ENCODE measurements at regions not wholly inside any gene's neighbourhood (a gene's known extent, or its start where the extent isn't known, plus 50 kb on each side); places are given as distances from the start of the nearest gene placed in this dataset.

DNA sequence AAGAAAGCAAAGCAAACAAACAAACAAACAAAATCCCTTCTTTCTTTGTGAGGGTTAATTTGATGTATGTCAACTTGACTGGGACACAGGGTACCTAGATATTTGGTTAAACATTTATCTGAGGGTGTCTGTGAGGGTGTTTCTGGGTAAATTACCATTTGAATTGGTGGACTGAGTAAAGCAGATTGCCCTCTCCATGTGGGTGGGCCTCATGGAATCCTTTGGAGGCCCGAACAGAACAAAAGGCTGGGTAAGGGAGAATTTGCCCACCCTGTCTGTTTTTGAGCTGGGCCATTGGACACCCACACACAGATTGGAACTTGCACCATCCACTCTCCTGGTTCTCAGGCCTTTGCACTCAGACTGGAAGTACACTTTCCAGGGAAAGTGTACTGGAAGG is 628.8 kb upstream of the CITED2 start:
- H3K27ac ChIP-seq (ENCODE audit: low read depth, low read length) = no peak overlapping the region
- no peaks in the 10 kb centered on the region for H3F3A ChIP-seq (ENCODE audit: insufficient read depth)
- no peak for TF ChIP-seq EZH2phosphoT487 (conservative IDR thresholded peaks at IDR 0.05; ENCODE audit: low read length)
- no peak for TF ChIP-seq CTCF (IDR thresholded peaks at IDR 0.05; ENCODE audit: insufficient read depth, low read length, poor library complexity, severe bottlenecking)
- no peak overlapping the region for H3K4me3 ChIP-seq (ENCODE audit: insufficient read depth, low read length, poor library complexity, severe bottlenecking)
- no peak overlapping the region for H2AFZ ChIP-seq (ENCODE audit: low read depth, low read length, severe bottlenecking)
- H4K20me1 ChIP-seq (ENCODE audit: low read depth, low read length) = no peaks in the 10 kb centered on the region
- H3K9me3 ChIP-seq (ENCODE audit: insufficient read depth, low read length) = no peaks in the 10 kb centered on the region
- no peak overlapping the region for H3K4me2 ChIP-seq (ENCODE audit: low read depth, low read length, poor library complexity, severe bottlenecking)
- no peaks in the 10 kb centered on the region for H3K79me2 ChIP-seq (ENCODE audit: insufficient read depth, low read length)
- H3K9ac ChIP-seq (ENCODE audit: low read length) = no peak overlapping the region
- H3K27me3 ChIP-seq (ENCODE audit: low read length) = no peaks in the 10 kb centered on the region
- no peaks in the 10 kb centered on the region for H3K36me3 ChIP-seq (ENCODE audit: low read length)
- H3K9me2 ChIP-seq (replicated peaks; ENCODE audit: insufficient read depth, low read length) = no peaks in the 10 kb centered on the region

DNA sequence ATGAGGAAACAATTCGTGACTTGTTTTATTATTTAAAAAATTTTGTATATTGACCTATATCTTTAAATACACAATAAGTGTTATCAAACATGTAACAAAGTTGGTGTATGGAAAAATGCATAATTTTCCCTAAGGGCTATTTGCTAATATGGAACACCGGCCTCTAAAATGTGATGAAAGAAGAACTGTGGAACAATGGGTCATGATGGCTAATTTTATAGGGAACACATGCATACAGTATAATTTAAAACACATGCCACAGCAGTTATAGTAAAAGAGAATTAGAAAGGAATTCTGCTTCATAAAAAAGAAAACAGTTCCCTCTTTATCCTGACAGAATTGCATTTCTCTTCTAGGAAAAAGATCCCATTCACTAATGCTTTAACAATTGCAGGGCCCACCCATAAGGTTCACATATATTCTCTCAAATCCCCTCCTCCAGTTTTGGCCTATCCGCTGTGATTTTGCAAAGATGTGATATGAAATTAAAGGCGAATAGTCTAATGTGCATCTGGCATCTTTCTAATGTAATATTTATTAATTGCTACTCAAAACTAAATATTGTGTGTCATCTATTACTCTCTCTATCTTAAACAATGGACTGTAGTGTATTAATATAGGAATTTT is 628.1 kb upstream of the CITED2 start:
- no peaks in the 10 kb centered on the region for H4K20me1 ChIP-seq (ENCODE audit: low read depth, low read length)
- H3K79me2 ChIP-seq (ENCODE audit: insufficient read depth, low read length) = no peaks in the 10 kb centered on the region
- no peak overlapping the region for H3K9ac ChIP-seq (ENCODE audit: low read length)
- no peaks in the 10 kb centered on the region for H3K9me3 ChIP-seq (ENCODE audit: insufficient read depth, low read length)
- no peaks in the 10 kb centered on the region for H3K27me3 ChIP-seq (ENCODE audit: low read length)
- TF ChIP-seq EZH2phosphoT487 (conservative IDR thresholded peaks at IDR 0.05; ENCODE audit: low read length) (no peak), CTCF (IDR thresholded peaks at IDR 0.05; ENCODE audit: insufficient read depth, low read length, poor library complexity, severe bottlenecking) (no peak)
- H2AFZ ChIP-seq (ENCODE audit: low read depth, low read length, severe bottlenecking) = no peak overlapping the region
- no peak overlapping the region for H3K4me3 ChIP-seq (ENCODE audit: insufficient read depth, low read length, poor library complexity, severe bottlenecking)
- H3K4me2 ChIP-seq (ENCODE audit: low read depth, low read length, poor library complexity, severe bottlenecking) = no peak overlapping the region
- H3K9me2 ChIP-seq (replicated peaks; ENCODE audit: insufficient read depth, low read length) = no peaks in the 10 kb centered on the region
- H3K27ac ChIP-seq (ENCODE audit: low read depth, low read length) = no peak overlapping the region
- H3F3A ChIP-seq (ENCODE audit: insufficient read depth) = no peaks in the 10 kb centered on the region
- no peaks in the 10 kb centered on the region for H3K36me3 ChIP-seq (ENCODE audit: low read length)

DNA sequence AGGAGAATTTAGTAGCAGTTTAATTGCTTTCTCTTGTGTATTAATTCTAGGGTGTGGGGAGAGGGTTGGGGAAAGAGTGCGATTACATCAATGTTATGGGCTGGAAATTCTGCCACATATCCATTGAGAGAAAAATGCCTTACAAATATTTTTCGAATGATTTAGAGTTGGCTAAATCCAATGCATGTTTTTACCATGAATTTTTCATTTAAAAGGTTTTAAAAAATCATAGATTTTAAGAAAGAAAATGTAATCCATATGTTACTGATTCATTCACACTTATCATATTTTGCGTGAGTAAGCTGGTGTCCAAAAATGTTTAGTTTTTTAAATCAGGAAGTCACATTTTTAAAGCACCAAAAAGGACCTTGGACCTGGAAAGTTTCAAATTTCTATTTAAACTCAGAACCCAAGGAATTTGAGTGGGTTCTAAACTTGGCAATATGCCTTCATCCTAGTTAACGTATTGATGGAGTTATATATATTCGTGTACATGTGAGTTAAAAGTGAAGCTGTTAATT is 627.4 kb upstream of the CITED2 start:
- no peaks in the 10 kb centered on the region for H3K27me3 ChIP-seq (ENCODE audit: low read length)

More for the DNA sequence above, 627.4 kb upstream of the CITED2 start:
- Histone ChIP-seq H3K36me3 (ENCODE audit: low read length) (no peaks in the 10 kb centered on the region), H3K9ac (ENCODE audit: low read length) (no peak overlapping the region), H3F3A (ENCODE audit: insufficient read depth) (no peaks in the 10 kb centered on the region), H3K27ac (ENCODE audit: low read depth, low read length) (no peak overlapping the region), H3K9me3 (ENCODE audit: insufficient read depth, low read length) (no peaks in the 10 kb centered on the region), H3K4me3 (ENCODE audit: insufficient read depth, low read length, poor library complexity, severe bottlenecking) (no peak overlapping the region), H3K4me2 (ENCODE audit: low read depth, low read length, poor library complexity, severe bottlenecking) (no peak overlapping the region), H4K20me1 (ENCODE audit: low read depth, low read length) (no peaks in the 10 kb centered on the region), H2AFZ (ENCODE audit: low read depth, low read length, severe bottlenecking) (no peak overlapping the region), H3K9me2 (replicated peaks; ENCODE audit: insufficient read depth, low read length) (no peaks in the 10 kb centered on the region), H3K79me2 (ENCODE audit: insufficient read depth, low read length) (no peaks in the 10 kb centered on the region)
- TF ChIP-seq EZH2phosphoT487 (conservative IDR thresholded peaks at IDR 0.05; ENCODE audit: low read length) (no peak), CTCF (IDR thresholded peaks at IDR 0.05; ENCODE audit: insufficient read depth, low read length, poor library complexity, severe bottlenecking) (no peak)
